SK-N-SH (cell line): ENCODE measurements at regions not wholly inside any gene's neighbourhood (a gene's known extent, or its start where the extent isn't known, plus 50 kb on each side); places are given as distances from the start of the nearest gene placed in this dataset.

ENCODE experiments used
- EP300 ChIP-seq, 2 experiments: IDR thresholded peaks; 2 replicates each; pipeline versions ENCODE4 v1.4.0 to v1.6.1; 2012; ENCODE audit warnings: borderline replicate concordance in 1 of 2, low read depth in 1 of 2, low read length in 1 of 2
- RXRA ChIP-seq: IDR thresholded peaks from 2 replicates; pipeline ENCODE4 v1.4.0; 2012; ENCODE audit warnings: low read depth, mild to moderate bottlenecking, borderline replicate concordance
- SMC3 ChIP-seq: IDR thresholded peaks from 2 replicates; pipeline ENCODE4 v1.6.1; 2012; ENCODE audit warnings: low read depth, low read length, improper control_type of control experiment
- TEAD4 ChIP-seq: IDR thresholded peaks from 2 replicates; pipeline ENCODE4 v1.4.0; 2012; ENCODE audit warnings: mild to moderate bottlenecking, borderline replicate concordance; ENCODE audit not compliant: insufficient read depth
- TF ChIP-seq, protein P1 (sequence below): fragments of 200-600 bp; sonication (generic); IDR thresholded peaks from 2 replicates; pipeline ENCODE4 v1.6.1; 2017; ENCODE audit warnings: antibody characterized with exemption, mild to moderate bottlenecking, moderate library complexity
- TF ChIP-seq, protein P2 (sequence below): fragments of 150-350 bp; IDR thresholded peaks from 2 replicates; pipeline ENCODE4 v1.6.1; 2017; ENCODE audit warnings: antibody characterized with exemption, low read length, low read depth, borderline replicate concordance
- TF ChIP-seq, protein P3 (sequence below): IDR thresholded peaks from 2 replicates; pipeline ENCODE4; 2012

DNA sequence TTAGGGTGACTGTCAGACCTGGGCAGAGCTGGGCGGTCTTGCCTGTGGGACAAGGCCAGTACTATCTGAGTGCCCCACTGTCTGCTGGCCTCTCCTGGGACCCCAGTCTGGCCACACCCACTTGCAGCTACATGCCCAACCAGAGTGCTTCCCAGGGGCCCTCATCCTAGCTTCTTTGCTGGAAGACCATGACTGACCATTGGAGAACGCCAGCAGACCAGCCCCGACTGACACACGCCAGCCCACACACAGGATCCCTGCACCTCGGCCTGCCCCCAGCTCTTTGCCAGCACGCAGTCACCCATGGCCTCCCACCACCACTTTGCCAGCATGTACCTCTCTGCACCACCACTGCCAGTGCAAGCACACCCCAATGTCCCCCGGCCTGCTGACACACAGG, 585.7 kb downstream of the ZNF674 start:
- TF ChIP-seq EP300 (IDR thresholded peaks at IDR 0.05; ENCODE audit: borderline replicate concordance in 1 of 2, low read depth in 1 of 2, low read length in 1 of 2) (no peak), SMC3 (no peak), TEAD4 (no peak), RXRA (no peak)
- TF ChIP-seq, protein P1, sequence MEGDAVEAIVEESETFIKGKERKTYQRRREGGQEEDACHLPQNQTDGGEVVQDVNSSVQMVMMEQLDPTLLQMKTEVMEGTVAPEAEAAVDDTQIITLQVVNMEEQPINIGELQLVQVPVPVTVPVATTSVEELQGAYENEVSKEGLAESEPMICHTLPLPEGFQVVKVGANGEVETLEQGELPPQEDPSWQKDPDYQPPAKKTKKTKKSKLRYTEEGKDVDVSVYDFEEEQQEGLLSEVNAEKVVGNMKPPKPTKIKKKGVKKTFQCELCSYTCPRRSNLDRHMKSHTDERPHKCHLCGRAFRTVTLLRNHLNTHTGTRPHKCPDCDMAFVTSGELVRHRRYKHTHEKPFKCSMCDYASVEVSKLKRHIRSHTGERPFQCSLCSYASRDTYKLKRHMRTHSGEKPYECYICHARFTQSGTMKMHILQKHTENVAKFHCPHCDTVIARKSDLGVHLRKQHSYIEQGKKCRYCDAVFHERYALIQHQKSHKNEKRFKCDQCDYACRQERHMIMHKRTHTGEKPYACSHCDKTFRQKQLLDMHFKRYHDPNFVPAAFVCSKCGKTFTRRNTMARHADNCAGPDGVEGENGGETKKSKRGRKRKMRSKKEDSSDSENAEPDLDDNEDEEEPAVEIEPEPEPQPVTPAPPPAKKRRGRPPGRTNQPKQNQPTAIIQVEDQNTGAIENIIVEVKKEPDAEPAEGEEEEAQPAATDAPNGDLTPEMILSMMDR: no peak
- TF ChIP-seq, protein P2, sequence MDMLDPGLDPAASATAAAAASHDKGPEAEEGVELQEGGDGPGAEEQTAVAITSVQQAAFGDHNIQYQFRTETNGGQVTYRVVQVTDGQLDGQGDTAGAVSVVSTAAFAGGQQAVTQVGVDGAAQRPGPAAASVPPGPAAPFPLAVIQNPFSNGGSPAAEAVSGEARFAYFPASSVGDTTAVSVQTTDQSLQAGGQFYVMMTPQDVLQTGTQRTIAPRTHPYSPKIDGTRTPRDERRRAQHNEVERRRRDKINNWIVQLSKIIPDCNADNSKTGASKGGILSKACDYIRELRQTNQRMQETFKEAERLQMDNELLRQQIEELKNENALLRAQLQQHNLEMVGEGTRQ: no peak
- TF ChIP-seq, protein P3, sequence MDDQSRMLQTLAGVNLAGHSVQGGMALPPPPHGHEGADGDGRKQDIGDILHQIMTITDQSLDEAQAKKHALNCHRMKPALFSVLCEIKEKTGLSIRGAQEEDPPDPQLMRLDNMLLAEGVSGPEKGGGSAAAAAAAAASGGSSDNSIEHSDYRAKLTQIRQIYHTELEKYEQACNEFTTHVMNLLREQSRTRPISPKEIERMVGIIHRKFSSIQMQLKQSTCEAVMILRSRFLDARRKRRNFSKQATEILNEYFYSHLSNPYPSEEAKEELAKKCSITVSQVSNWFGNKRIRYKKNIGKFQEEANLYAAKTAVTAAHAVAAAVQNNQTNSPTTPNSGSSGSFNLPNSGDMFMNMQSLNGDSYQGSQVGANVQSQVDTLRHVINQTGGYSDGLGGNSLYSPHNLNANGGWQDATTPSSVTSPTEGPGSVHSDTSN: no peak
